GM18873 (cell line): ENCODE measurements at regions not wholly inside any gene's neighbourhood (a gene's known extent, or its start where the extent isn't known, plus 50 kb on each side); places are given as distances from the start of the nearest gene placed in this dataset.

Experiments
- ATAC-seq: cut with Tn5 transposase; IDR thresholded peaks from one replicate; pipeline ENCODE4 v1.9.1; 2021; ENCODE audit warnings: mild to moderate bottlenecking, moderate library complexity, moderate number of reproducible peaks; ENCODE audit not compliant: unreplicated experiment, low FRiP score

DNA sequence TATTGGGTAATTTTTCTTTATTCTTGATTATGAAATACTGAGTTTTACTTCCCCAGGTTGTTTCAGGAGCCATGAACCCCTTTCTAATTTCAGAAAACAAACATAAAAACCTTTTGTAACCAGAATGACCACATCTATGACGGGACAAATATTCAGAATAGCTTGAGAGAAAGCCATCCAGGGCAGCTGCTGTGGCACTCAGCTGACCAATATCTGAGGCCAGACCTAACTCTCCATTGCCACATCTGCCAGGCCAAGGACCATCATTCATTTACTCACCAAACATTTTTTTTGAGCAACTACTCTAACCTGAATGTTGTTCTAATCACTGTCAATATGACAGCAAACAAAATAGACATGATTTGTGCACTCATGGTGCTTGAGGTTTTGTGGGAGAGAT, 608.3 kb upstream of the PKN2 start:
- ATAC-seq: no peak

GRCh38 chr1:88079036-88079435, 605.0 kb upstream of the PKN2 start:
- ATAC-seq: no peak

- ATAC-seq: no peak
Measured at GRCh38 chr1:88080875-88081274, 603.2 kb upstream of the PKN2 start.

DNA sequence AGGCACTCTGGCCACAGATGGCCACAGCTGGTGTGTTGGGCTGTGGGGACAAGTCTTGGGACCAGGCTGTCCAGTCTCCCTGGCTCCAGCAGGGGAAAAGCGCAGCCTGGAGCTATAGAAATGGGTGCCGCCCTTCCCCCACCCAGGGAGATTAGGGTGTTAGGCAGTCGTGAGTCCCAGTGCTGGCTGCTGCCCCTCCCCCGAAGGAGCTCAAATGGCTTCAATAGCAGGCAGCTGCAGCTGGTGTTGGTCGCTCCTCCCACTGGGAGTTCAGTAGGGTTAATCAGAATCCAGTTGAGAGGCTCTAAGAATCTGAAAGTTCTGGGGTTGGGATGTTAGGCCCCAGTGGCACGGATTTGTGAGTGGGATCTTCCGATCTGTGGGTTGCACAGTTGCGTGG, 595.6 kb upstream of the PKN2 start:
- ATAC-seq: no peak

DNA sequence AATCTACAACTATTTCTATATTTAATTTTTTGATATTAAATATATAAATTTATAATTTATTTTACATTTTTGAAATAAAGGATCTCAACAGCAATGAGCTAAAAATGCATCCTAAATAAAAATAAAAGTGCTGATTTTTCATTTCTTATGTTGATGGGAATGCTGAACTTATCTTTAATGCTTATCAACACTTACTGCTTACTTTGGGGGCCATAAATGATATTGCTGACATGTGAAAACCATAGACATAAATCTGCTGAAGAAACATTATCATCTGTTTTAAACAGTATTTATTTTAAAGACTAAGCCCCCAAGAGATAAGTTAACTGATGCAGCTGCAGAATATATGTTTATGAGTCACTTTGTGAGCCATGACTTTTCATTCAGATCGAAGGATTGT, 594.1 kb upstream of the PKN2 start:
- no peak for ATAC-seq

- no peak for ATAC-seq
Measured at GRCh38 chr1:88098881-88099280, 585.2 kb upstream of the PKN2 start.

- ATAC-seq: no peak
Measured at GRCh38 chr1:88101041-88101440, 583.0 kb upstream of the PKN2 start.

- ATAC-seq: no peak
Measured at GRCh38 chr1:88104236-88104635, 579.8 kb upstream of the PKN2 start.

- no peak for ATAC-seq
Measured at GRCh38 chr1:88104886-88105285, 579.2 kb upstream of the PKN2 start.

DNA sequence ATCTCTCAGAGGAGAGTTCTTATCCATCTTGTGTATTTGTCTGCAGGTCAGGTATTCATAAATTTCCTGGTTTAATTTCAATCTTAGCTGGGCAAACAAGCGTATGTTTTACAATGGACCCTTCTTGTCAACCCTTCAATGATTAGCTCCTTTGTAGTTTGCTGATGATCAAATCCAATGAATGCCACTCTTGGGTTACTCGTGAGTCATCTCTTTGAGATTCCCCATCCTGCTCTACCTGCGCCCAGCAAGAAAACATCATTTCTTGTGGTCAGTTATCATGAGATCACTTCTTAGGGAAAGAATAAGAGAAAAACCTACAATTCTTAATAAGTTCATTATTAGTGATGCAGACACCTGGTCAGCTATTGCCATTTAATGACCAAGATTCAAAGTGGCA, 572.3 kb upstream of the PKN2 start:
- ATAC-seq: no peak

DNA sequence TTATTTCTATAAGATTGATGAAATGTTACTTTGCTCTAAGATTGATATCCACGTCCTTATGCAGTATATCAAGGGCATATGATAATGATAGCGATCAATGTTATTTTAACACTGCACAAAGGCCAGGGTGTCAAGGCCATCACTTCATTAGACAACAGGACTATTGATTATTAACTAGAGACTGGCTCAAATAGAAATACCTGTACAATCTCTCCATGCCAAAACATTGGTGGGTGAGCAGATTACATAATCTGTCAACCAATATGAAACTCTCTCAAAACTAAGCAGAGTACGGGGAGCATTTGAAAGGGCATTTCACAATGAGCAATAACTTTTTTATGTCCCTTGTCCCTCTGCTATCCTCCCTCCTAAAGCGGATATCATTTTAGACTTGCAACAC, 566.5 kb upstream of the PKN2 start:
- no peak for ATAC-seq

DNA sequence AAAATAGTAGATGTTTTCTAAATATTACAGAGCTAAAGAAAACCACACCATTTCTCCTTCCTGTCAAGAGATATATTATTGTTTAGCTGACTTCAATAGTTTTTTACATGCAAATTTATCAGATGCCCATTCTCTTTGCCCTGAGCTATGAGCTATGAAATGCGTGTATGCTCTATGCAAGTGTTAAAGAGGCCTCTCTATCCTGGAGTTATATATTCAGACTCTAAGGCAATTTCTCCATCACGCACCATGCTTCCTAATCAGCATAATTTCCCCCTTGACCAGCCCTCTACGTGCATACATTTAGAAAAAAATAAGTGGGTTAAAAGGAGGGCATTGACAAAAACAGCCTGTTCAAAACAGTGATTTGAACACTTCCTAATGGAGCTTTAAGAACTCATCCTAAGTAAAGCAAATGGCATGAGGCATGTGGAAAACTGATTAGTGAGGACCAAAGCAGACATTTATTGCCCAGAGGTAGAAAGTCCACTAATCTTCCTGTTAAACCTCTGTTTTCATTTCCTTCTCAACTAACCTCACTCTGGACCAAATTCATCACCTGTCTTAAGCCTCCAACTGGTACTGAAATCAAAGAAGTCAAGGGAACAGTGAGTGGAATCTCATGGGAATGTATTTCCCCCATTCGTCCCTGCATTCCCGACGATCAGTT, 565.8 kb upstream of the PKN2 start:
- no peak for ATAC-seq

DNA sequence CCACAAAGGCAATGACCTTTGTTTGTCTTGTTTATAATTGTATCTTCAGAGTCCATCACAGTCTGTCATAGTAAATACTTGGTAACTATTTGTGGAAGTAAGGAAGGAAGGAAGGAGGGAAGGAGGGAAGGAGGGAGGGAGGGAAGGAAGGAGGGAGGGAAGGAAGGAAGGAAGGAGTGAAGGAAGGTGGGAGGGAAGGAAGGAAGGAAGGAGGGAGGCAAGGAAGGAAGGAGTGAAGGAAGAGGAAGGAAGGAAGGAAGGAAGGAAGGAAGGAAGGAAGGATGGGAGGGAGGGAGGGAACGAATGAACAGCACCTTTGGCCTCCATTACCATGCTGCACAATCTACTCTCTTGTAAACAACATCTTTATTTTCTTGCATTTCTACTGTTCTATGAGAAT, 559.5 kb upstream of the PKN2 start:
- no peak for ATAC-seq

- no peak for ATAC-seq
Measured at GRCh38 chr1:88126467-88126866, 557.6 kb upstream of the PKN2 start.

DNA sequence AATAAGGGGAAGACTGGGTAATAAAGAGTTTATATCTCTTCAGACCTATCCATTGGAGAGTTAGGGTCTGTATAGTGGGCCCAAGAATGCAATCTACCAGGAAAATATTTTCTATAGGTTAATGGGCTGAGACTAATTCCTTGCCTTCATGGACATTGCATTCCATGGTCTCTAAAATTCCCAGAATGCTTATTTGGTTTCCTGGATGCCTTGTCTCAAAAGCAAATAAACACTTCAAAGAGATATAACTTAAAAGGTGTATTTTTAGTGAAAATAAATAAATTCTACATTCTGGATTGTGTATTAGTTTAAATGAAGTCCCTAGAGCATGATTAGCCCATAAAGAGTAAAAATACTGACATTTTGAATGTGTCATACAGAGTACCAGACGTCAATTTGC, 550.1 kb upstream of the PKN2 start:
- ATAC-seq: no peak

DNA sequence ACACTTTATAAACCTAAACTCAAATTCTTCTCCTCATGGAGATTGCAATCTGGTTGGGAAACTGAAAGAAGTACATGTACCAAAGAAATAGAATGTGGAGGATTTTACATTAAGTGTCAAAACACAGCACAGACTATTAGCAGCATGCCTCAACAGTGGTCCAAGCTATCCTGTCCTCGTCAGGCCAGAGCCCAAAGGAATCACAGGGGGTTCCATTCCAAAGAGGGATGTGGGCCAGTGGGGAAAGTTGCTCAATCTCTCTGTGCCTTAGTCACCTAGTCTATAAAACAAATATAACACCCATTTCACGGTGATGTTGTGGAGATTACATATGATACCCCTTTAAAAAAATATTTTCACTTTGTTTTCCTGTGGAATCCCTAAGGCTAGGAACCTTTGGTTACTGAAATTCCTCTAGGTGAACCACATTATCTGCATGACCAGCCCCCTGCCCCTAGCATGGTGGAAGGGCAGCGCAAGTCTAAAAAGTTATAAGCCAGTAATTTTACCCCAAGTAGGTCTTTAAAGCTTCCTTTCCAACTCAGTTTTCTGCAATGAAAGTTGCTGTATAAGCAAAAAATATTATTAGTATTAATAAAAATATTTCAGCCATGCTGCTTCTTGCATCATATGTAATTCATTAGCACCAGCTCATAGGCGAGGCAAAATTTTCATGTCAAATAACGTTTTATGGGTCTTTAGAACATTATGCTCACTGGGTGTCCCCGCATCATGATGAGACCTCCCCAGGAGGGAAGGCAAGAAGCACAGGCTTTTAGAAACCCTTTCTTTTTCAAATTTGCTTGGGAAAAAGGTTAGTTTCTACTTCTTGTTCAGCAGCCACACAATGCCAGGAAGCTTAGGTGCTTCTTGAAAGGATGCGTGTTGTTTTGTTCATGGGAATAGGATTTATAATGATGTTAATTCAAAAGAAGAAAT, 548.8 kb upstream of the PKN2 start:
- ATAC-seq: no peak

GRCh38 chr1:88139633-88140032, 544.4 kb upstream of the PKN2 start:
- no peak for ATAC-seq

- no peak for ATAC-seq
Measured at GRCh38 chr1:88140325-88140724, 543.7 kb upstream of the PKN2 start.

GRCh38 chr1:88141499-88142074, 542.5 kb upstream of the PKN2 start:
- peak; percentile 58 for ATAC-seq

- ATAC-seq: no peak
Measured at GRCh38 chr1:88145752-88146151, 538.3 kb upstream of the PKN2 start.

GRCh38 chr1:88149686-88150085, 534.4 kb upstream of the PKN2 start:
- no peak for ATAC-seq

DNA sequence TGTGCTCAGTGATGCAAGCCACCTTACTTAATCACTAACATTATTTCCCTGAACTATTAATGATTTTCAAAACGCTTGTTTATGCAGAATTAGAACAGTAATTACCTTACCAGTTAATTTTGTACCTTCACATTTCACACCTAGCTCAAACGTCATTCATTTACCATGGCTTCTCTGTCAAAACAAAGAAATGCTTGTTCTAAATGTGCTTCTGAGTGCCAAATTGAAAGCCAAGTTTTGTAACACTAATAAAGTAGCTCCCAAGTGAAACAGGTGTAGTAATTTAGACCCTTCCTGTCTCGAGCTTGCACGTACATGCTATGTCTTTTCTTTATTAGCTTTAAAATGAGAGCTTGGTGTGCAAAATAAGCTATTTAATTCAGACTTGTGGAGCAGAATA, 533.7 kb upstream of the PKN2 start:
- no peak for ATAC-seq
